Hematopoietic multipotent progenitor cell treated with erythropoietin and hydrocortisone succinate and interleukin-3 and kit ligand, for 4 days (in vitro differentiated cells): ENCODE measurements at regions not wholly inside any gene's neighbourhood (a gene's known extent, or its start where the extent isn't known, plus 50 kb on each side); places are given as distances from the start of the nearest gene placed in this dataset.

Experiments
- DNase-seq: peaks from one replicate; pipeline ENCODE4 v3.0.0-alpha.2; 2015

DNA sequence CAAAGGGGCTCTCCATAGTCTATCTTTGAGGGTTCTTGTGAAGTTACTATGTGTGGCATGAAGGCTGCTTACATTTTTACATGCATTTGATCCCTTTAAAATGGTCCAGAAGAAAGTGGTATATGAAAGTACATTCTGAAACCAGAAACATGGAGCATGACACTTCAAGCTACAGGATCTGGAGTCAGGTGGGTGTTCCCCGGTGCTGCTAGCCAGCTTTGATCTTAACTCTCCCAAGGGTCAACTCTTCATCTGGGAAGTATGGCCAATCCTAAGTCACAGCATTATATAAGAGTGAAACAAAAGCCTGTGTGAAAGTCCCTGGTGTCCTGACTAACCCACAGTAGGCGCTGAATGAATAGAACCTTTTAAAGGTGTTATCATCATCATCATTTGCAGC is 91.0 kb upstream of the TAS2R1 start:
- DNase-seq = no peak

DNA sequence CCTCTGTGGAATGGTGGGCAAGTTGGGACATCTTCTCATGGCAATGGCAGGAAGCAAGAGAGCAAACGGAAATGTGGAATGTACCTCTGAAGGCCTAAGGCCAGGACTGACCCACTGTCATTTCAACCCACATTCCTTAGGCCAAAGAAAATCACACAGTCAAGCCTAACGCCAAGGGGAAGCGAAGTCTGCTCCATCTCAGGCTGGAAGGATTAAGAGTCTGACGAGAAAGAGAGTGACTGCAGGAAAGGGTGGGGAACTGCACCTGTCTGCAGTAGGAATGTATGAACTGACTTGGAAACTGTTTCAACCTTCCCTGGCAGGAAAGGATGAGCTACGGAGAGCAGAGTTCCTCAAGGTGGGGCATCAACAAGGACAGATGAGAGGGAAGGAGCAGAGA is 90.2 kb upstream of the TAS2R1 start:
- no peak for DNase-seq

DNA sequence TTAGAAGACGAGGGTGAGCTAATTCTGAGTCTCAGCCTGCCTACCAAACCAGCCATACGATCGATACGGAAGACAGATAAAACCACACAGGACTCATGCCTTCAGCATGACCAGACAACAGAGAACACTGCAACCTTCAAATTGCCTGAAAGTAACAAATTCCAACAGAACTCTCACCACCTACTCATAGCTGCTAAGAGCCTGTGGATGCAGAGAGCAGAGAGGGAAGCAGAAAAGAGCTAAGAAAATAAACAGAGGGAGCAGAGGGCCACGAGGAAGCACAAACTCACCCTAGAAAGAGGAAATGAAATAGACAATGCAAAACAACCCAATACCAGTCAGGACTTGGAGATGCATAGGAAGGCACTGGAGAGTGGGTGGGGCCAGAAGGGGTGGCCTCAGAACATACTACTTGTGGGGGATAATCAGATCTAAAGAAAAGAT is 86.7 kb upstream of the TAS2R1 start:
- DNase-seq = no peak

DNA sequence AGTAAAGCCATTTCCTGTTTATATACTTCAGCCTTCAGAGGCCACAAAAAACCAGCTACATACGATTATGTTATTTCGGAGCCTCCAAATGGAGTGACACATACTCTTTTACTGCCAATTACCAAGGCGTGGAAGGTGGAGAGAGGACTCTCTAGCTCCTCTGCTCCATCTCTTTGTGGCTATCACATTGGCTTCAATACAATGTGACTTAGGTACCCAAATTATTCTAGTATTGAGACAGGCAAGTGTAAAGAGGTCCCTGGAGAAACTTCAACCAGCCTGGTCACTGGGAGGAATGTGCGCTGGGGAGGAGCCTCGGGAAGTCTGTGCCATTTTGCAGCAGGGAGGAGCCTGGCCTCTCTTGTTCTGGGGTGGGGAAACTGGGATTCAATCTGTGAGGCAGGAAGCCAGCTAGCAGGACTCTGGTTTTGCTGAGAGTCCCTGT is 85.8 kb upstream of the TAS2R1 start:
- no peak for DNase-seq

DNA sequence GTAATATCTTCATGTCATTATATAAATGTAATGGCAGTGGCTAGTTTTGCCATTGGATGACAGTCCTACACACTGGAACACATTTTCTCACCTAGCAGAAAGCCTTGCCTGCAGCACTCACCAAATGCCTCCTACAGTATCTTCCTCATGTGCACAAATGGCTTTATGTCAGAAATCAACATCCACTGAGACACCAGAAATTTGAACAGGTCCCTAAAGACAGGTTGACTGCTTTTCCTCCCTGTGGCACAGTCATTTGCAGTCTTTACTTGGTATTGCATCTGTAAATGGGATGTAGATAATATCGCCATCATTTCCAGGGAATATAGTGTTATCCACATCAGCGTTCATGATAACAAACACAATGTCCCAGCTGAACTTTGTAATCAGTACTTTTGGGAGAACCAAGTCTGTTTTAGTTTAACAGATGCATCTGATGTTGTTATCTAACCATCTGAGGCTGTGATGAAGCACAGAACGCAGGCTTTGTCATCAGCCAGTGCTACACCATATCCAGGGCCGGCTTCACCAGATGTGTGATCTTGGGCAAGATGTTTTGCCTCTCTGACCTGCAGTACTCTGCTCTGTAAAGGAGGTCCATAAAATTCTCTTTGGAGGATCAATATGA is 83.9 kb upstream of the TAS2R1 start:
- no peak for DNase-seq

DNA sequence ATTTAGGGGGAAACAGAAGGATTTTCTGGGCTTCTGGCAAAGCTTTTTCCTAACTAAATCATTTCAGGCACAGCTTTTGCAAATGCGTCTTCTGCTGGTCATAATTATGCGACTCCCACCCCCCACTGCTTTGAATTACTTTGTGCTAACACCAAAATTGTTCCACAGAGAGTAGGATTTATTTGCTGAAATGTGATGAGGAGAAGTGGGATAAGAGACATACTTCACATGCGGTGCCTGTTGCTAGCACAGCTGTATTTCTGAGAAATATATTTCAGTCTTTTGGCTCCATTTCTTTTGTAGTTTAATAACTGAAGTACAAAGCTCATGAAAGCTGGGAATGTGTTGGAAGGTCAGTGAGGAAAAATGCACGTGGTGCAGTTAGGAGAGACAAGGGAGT is 83.2 kb upstream of the TAS2R1 start:
- DNase-seq = no peak

DNA sequence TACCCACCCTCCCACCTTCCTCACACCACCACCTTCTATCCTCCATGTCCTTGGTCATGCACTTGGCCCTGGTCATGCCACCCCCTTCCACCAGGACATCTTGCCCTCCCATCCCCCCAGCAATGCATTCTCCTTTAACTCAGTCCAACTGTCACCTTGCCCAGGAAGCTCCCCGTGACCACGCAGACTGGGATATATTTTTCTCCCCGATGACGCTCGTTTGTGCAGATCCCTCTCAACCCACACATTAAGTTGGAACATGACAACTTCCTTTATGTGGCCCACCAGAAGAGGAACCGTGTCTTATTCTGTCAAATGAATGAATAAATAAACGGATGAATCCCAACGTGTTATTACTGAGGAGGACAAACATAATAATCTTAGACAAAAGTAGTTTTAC is 82.8 kb upstream of the TAS2R1 start:
- no peak for DNase-seq

DNA sequence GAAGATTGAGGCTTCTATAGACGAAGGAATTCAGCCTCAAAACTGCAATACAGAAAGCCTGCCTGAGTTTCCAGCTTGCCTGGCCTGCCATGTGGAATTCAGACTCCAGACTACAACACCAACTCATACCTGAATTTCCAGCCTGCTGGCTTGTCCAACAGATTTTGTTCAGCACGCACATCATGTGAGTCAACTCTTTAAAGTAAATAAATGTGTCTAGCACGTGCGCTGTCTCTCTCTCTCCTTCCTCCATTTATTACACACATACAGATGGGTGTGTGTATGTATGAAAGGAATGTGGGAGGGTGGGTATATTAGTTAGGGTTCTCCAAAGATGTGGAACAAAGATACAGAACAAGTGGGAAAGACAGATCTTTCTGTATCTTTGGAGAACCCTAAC is 82.4 kb upstream of the TAS2R1 start:
- DNase-seq = no peak

DNA sequence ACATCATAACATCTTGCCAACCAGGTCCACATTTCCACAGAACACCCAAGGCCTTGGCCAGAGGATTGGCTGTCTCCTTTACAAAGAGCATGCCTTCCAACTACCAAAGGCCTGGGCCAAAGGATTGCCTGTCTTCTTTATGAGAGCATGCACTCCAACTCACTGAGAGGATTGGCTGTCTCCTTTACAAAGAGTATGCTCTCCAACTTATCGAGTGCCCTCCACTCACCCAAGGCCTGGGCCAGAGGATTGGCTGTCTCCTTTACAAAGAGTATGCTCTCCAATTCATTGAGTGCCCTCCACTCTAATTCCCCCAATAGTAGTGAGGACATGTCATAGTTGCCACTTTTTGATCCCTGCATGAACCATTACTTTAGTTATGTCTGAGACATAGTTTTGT is 79.9 kb upstream of the TAS2R1 start:
- DNase-seq = no peak

DNA sequence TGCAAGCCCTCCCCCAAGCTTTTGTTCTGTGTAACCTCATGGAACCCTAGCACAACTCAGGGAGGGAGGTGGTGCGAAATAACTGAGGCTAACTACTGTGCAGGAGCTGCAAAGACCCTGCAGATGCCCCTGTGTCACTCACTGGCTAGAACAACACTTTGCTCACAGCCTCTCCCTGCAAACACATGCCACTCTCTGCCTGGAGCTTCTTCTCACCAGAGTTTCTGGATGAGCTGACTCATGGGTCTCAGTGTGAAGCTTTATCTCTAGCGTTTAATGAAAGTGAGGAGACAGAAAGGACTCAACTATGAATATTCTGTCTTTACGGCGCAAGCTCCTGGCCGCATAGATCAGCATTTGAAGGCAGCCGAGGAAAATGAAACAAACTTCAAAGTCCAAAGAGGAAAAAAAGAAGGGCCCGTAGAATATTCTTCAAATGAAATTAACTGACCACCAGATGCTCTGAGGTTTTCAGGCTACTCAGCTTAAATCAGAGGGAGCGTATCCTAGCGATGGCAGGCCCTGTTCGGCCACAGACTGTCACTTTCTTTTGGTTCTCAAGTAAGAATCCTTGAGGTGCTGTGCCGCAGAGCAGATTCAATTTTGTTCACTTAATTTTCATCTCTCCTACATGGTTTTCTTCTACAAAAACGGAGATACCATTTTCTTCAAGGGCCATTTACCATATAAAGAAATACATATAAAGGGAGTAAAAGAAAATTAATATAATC is 77.7 kb upstream of the TAS2R1 start:
- no peak for DNase-seq

DNA sequence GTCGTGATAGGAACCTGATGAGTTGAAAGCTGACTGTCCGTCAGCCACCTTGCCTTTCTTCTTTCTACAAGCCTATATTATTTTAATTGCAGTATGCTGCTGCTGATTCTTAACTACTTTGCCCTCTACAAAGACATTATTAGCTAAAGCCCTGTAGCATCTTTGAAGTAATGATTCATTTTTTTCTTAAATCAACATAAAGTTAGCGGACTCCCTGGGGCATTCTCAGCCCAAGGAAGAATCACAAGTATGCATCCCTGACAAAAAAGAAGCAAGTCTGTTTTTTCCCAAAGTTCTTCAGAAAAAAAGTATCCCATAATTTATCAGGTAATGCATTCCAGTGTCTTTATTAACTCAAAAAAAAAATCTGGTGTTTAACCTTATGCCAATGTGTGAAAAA is 69.5 kb upstream of the TAS2R1 start:
- no peak for DNase-seq

DNA sequence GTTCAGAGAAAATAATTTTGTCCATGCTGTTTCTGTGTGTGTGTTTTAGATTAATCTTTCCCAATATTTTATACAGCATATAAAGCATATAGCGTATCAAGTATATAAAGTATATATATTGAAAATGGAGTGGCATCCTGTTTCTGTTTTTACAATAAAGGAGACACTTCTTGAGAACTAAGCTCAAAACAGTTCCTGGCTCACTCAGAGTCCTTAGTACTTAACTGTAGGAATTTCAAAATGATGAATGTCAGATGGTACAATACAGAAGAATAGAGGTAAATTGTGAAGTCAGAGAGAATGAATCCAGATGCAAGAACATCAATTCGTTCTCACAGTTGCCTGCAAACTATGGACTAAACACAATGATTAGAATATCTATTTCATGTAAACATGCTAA is 68.7 kb upstream of the TAS2R1 start:
- no peak for DNase-seq

DNA sequence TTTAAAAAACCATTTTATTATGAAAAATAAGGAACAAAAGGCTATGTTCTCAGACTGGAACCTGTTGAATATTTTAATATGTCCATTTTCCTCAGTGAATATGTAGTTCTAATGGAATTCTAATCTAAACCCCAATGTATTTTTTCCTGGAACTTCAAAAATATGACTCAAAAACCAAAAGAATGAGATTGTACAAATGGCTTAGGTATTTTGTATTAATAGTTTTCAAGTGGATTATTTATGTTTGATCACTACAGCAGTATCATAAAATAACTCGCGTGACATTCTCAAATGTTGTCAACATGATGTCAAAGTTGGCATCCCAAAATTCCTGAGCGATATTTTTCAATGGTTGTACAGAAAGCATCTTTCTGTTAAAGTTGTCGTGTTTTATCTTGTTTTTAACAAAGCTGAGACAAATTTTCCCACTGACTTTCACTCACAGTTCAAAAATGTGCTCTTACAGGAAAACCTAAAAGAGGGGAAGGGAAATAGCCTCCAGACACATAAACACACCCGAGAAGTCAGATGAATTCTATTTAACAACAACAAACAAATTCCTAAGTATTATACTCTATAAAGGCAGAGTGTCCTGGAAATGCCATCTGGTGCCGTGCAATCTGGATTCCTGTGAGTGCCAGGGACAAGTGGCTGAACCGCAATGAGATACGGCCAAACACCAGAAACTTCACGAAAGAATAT is 68.1 kb upstream of the TAS2R1 start:
- DNase-seq = no peak

DNA sequence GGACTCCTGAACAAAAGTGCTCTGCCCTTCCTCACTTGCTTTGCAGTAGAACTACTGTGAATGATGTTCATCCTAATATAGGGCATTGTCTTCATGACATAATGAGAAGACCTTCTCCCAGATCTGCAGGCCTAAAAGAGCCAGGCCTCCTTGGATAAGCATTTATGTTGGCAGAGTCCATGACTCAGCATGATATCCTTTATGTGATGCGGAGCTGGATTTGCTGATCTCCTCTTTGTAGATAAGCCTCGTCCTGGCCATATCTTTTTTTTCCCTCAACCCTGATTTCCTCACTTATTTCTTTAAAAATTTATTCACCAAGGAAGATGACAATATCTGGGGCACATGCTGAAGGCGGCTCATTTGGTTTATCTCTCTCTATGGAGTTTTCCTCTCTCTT is 62.4 kb upstream of the TAS2R1 start:
- no peak for DNase-seq

DNA sequence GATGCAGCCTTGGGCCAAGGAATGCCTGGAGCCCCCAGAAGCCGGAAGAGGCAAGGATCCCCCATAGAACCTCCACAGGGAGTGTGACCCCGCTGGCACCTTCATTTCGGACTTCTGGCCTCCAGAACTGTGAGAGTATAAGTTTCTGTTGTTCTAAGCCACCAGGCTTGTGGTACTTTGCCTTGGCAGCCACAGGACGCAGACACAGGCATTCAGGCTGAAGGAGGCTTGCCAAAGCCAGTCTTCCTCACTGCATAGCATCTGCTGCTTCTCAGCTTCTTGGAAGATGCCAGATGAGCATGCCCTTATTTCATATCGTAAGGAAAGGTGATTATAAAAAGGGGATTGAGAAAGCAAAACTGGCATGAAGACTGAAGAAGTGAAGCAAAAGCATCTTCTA is 61.1 kb upstream of the TAS2R1 start:
- DNase-seq = no peak

DNA sequence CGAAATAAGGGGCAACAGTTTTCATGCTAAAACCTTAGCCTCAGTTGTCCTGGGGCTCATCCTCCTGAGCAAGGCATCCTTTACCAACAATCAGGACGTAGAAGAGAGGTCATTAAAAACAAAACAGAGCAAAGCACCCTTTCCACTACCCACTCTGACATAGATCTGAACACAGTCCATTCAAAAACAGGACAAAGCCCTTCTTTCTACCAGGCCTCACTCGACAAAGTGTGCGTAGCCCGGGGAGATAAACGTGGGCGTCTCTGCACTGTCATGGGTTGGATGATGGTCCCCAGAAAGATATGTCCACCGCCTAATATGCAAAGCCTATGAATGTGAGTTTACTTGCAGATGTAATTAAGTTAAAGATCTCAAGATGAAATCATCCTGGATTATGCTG is 60.6 kb upstream of the TAS2R1 start:
- no peak for DNase-seq

DNA sequence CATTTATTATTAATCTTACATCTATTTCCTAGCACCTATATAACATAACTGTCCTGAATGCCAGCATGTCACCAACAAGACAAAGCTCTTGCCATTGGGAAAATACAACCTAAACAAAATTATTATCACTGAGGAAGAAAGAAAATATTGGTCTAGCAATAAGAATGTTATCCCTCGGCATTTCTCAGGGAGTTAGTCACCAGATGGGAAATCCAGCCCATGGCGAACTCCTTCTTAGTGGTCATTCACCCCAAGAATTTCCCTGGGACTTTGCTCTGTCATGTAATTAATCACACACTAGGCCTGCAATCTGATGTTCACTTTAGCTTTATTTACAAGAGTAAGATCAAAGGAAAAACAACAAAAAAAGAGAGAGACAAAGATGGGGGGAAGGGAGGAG is 56.1 kb upstream of the TAS2R1 start:
- DNase-seq = no peak

DNA sequence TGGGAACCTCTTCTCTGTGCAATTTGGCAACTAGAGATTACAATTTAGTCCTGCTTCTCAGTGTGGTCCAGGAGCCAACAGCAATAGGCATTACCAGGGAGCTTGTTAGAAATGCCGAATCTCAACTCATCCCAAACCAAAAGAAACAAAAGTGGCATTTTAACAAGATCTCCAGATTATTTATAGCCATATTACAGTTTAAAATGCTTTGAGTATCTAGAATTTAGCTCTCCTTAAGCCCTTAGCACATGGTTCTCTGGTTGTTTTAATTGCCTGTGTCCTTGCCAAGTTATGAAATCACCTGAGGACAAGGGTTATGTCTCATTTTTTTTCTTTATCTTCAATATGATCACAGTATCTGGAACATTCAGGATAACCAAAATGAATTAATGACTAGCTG is 51.6 kb upstream of the TAS2R1 start:
- DNase-seq = no peak
